ENCODE measurements at regions not wholly inside any gene's neighbourhood (a gene's known extent, or its start where the extent isn't known, plus 50 kb on each side); places are given as distances from the start of the nearest gene placed in this dataset.

GRCh38 chr17:70945386-70945785, 776.1 kb downstream of the KCNJ2 start:
- H3F3A ChIP-seq (ENCODE audit: low read length, unreplicated experiment) = no peaks in the 10 kb centered on the region
- H3K4me1 ChIP-seq (ENCODE audit: insufficient read depth, low read length) = no peaks in the 10 kb centered on the region
- H3K27ac ChIP-seq (ENCODE audit: low read length) = no peak overlapping the region
- ATAC-seq (no peak), DNase-seq (no peak)
- no peaks in the 10 kb centered on the region for H3K27me3 ChIP-seq (ENCODE audit: low read length)
- no TSS peak for BruUV-seq (replicated peaks)
- H3K9ac ChIP-seq (ENCODE audit: low read length) = no peak overlapping the region
- ChIA-PET CTCF (no interaction called here), POLR2A (ENCODE audit: unreplicated experiment) (no interaction called here)
- no peaks in the 10 kb centered on the region for H4K20me1 ChIP-seq (ENCODE audit: low read length)
- no peak overlapping the region for H3K4me2 ChIP-seq (ENCODE audit: low read length)
- H3K36me3 ChIP-seq (ENCODE audit: low read depth, low read length) = no peaks in the 10 kb centered on the region
- no peak overlapping the region for H3K4me3 ChIP-seq (ENCODE audit: low read length)
- H3K9me3 ChIP-seq (ENCODE audit: low read length) = no peaks in the 10 kb centered on the region
- H3K79me2 ChIP-seq (ENCODE audit: low read length) = no peaks in the 10 kb centered on the region
- no peak for TF ChIP-seq EZH2 (IDR thresholded peaks at IDR 0.05; ENCODE audit: low read length, unreplicated experiment)
- TF ChIP-seq CTCF (conservative IDR thresholded peaks at IDR 0.05; ENCODE audit: low read depth, low read length) = no peak
- TF ChIP-seq EZH2phosphoT487 (IDR thresholded peaks at IDR 0.05; ENCODE audit: borderline replicate concordance, low read length) = no peak
- H3K9me2 ChIP-seq (replicated peaks; ENCODE audit: low read length) = no peaks in the 10 kb centered on the region
- no peak overlapping the region for H2AFZ ChIP-seq (ENCODE audit: low read length)
- intact Hi-C loops (cut with micrococcal nuclease) = no loop called here

GRCh38 chr17:70947215-70947614, 777.9 kb downstream of the KCNJ2 start:
- intact Hi-C loops (cut with micrococcal nuclease) = no loop called here
- CTCF ChIA-PET = no interaction called here

More at GRCh38 chr17:70947215-70947614, 777.9 kb downstream of the KCNJ2 start:
- no peak overlapping the region for H3K9ac ChIP-seq (ENCODE audit: low read length)
- no TSS peak for BruUV-seq (replicated peaks)
- H4K20me1 ChIP-seq (ENCODE audit: low read length) = no peaks in the 10 kb centered on the region
- H3K4me1 ChIP-seq (ENCODE audit: insufficient read depth, low read length) = no peaks in the 10 kb centered on the region
- no peak for DNase-seq
- no peaks in the 10 kb centered on the region for H3K9me2 ChIP-seq (replicated peaks; ENCODE audit: low read length)
- H3K36me3 ChIP-seq (ENCODE audit: low read depth, low read length) = no peaks in the 10 kb centered on the region
- TF ChIP-seq EZH2phosphoT487 (IDR thresholded peaks at IDR 0.05; ENCODE audit: borderline replicate concordance, low read length) (no peak), EZH2 (IDR thresholded peaks at IDR 0.05; ENCODE audit: low read length, unreplicated experiment) (no peak), CTCF (conservative IDR thresholded peaks at IDR 0.05; ENCODE audit: low read depth, low read length) (no peak)
- H3K27ac ChIP-seq (ENCODE audit: low read length) = no peak overlapping the region
- H2AFZ ChIP-seq (ENCODE audit: low read length) = no peak overlapping the region
- ATAC-seq = no peak
- POLR2A ChIA-PET (ENCODE audit: unreplicated experiment) = no interaction called here
- H3K4me2 ChIP-seq (ENCODE audit: low read length) = no peak overlapping the region
- no peak overlapping the region for H3K4me3 ChIP-seq (ENCODE audit: low read length)
- H3F3A ChIP-seq (ENCODE audit: low read length, unreplicated experiment) = no peaks in the 10 kb centered on the region
- H3K27me3 ChIP-seq (ENCODE audit: low read length) = no peaks in the 10 kb centered on the region
- H3K79me2 ChIP-seq (ENCODE audit: low read length) = no peaks in the 10 kb centered on the region
- no peaks in the 10 kb centered on the region for H3K9me3 ChIP-seq (ENCODE audit: low read length)
